GM12878 (cell line): ENCODE measurements at regions not wholly inside any gene's neighbourhood (a gene's known extent, or its start where the extent isn't known, plus 50 kb on each side); places are given as distances from the start of the nearest gene placed in this dataset.

Source experiments
- EP300 ChIP-seq, 2 experiments: fragments of 150-350 bp in 1 of 2; IDR thresholded peaks; 2 replicates each; pipeline ENCODE4 v1.6.1; 2011 to 2012; ENCODE audit warnings: low read depth in 2 of 2, low read length in 2 of 2, borderline replicate concordance in 1 of 2, improper control_type of control experiment in 1 of 2, inconsistent platforms in 1 of 2; ENCODE audit not compliant: control insufficient read depth in 1 of 2
- IRF3 ChIP-seq: fragments of 450-650 bp; IDR thresholded peaks from 2 replicates; pipeline ENCODE4 v1.6.1; 2014; ENCODE audit warnings: mild to moderate bottlenecking
- POLR2A ChIP-seq: IDR thresholded peaks from 2 replicates; pipeline ENCODE4 v1.6.1; 2011; ENCODE audit warnings: low read depth, mild to moderate bottlenecking, low read length
- SKIL ChIP-seq: fragments of 450-650 bp; IDR thresholded peaks from 2 replicates; pipeline ENCODE4 v1.6.1; 2017; ENCODE audit warnings: mild to moderate bottlenecking, low read depth, inconsistent platforms; ENCODE audit not compliant: poor library complexity, severe bottlenecking
- SMARCA5 ChIP-seq: fragments of 450-650 bp; IDR thresholded peaks from 2 replicates; pipeline ENCODE4 v1.6.1; 2017; ENCODE audit warnings: mild to moderate bottlenecking
- SUZ12 ChIP-seq: fragments of 200-600 bp; sonication (generic); IDR thresholded peaks from one replicate; pipeline ENCODE4 v1.6.1; 2018; ENCODE audit warnings: antibody characterized with exemption, mild to moderate bottlenecking; ENCODE audit not compliant: unreplicated experiment
- ZNF274 ChIP-seq: IDR thresholded peaks from one replicate; pipeline ENCODE4 v1.8.0; 2011; ENCODE audit not compliant: insufficient read length, insufficient read depth
- ZZZ3 ChIP-seq: IDR thresholded peaks from 2 replicates; pipeline ENCODE4 v1.6.1; 2011; ENCODE audit warnings: low read depth; ENCODE audit not compliant: control insufficient read depth, insufficient read length
- TF ChIP-seq, protein P1 (sequence below): IDR thresholded peaks from 2 replicates; pipeline ENCODE4 v1.6.1; 2012; ENCODE audit warnings: mild to moderate bottlenecking, low read depth, low read length
- TF ChIP-seq, protein P2 (sequence below), 3 experiments: IDR thresholded peaks in 2 of 3; conservative IDR thresholded peaks in 1 of 3; 2 replicates each; pipeline ENCODE4 v1.5.1; 2011; ENCODE audit warnings: low read depth in 3 of 3, low read length in 3 of 3, mild to moderate bottlenecking in 3 of 3, control low read depth in 2 of 3, moderate library complexity in 2 of 3, inconsistent platforms in 1 of 3, mixed read lengths in 1 of 3; ENCODE audit not compliant: control insufficient read depth in 2 of 3, insufficient read depth in 1 of 3; ENCODE audit errors: extremely low read depth in 1 of 3
- TF ChIP-seq, protein P3 (sequence below): IDR thresholded peaks from 2 replicates; pipeline ENCODE4 v1.6.1; 2011; ENCODE audit warnings: mild to moderate bottlenecking, low read depth, low read length, moderate library complexity; ENCODE audit not compliant: insufficient replicate concordance
- TF ChIP-seq, protein P4 (sequence below): fragments of 450-650 bp; IDR thresholded peaks from 2 replicates; pipeline ENCODE4 v1.6.1; 2017; ENCODE audit warnings: antibody characterized with exemption, mild to moderate bottlenecking, moderate library complexity

GRCh38 chr2:887639-888038 is 63.0 kb upstream of the SNTG2 start:
- TF ChIP-seq, protein P1, sequence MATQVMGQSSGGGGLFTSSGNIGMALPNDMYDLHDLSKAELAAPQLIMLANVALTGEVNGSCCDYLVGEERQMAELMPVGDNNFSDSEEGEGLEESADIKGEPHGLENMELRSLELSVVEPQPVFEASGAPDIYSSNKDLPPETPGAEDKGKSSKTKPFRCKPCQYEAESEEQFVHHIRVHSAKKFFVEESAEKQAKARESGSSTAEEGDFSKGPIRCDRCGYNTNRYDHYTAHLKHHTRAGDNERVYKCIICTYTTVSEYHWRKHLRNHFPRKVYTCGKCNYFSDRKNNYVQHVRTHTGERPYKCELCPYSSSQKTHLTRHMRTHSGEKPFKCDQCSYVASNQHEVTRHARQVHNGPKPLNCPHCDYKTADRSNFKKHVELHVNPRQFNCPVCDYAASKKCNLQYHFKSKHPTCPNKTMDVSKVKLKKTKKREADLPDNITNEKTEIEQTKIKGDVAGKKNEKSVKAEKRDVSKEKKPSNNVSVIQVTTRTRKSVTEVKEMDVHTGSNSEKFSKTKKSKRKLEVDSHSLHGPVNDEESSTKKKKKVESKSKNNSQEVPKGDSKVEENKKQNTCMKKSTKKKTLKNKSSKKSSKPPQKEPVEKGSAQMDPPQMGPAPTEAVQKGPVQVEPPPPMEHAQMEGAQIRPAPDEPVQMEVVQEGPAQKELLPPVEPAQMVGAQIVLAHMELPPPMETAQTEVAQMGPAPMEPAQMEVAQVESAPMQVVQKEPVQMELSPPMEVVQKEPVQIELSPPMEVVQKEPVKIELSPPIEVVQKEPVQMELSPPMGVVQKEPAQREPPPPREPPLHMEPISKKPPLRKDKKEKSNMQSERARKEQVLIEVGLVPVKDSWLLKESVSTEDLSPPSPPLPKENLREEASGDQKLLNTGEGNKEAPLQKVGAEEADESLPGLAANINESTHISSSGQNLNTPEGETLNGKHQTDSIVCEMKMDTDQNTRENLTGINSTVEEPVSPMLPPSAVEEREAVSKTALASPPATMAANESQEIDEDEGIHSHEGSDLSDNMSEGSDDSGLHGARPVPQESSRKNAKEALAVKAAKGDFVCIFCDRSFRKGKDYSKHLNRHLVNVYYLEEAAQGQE: no peak
- TF ChIP-seq, protein P2, sequence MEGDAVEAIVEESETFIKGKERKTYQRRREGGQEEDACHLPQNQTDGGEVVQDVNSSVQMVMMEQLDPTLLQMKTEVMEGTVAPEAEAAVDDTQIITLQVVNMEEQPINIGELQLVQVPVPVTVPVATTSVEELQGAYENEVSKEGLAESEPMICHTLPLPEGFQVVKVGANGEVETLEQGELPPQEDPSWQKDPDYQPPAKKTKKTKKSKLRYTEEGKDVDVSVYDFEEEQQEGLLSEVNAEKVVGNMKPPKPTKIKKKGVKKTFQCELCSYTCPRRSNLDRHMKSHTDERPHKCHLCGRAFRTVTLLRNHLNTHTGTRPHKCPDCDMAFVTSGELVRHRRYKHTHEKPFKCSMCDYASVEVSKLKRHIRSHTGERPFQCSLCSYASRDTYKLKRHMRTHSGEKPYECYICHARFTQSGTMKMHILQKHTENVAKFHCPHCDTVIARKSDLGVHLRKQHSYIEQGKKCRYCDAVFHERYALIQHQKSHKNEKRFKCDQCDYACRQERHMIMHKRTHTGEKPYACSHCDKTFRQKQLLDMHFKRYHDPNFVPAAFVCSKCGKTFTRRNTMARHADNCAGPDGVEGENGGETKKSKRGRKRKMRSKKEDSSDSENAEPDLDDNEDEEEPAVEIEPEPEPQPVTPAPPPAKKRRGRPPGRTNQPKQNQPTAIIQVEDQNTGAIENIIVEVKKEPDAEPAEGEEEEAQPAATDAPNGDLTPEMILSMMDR (IDR thresholded peaks at IDR 0.05 in 2 of 3, conservative IDR thresholded peaks at IDR 0.05 in 1 of 3; ENCODE audit: control insufficient read depth in 2 of 3, extremely low read depth in 1 of 3, insufficient read depth in 1 of 3, low read depth in 3 of 3, low read length in 3 of 3): no peak
- TF ChIP-seq EP300 (IDR thresholded peaks at IDR 0.05; ENCODE audit: borderline replicate concordance in 1 of 2, control insufficient read depth in 1 of 2, low read depth in 2 of 2, low read length in 2 of 2) (no peak), ZZZ3 (no peak), SMARCA5 (no peak), POLR2A (no peak), IRF3 (no peak), ZNF274 (no peak), SUZ12 (no peak), SKIL (no peak)
- TF ChIP-seq, protein P3, sequence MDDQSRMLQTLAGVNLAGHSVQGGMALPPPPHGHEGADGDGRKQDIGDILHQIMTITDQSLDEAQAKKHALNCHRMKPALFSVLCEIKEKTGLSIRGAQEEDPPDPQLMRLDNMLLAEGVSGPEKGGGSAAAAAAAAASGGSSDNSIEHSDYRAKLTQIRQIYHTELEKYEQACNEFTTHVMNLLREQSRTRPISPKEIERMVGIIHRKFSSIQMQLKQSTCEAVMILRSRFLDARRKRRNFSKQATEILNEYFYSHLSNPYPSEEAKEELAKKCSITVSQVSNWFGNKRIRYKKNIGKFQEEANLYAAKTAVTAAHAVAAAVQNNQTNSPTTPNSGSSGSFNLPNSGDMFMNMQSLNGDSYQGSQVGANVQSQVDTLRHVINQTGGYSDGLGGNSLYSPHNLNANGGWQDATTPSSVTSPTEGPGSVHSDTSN: no peak
- TF ChIP-seq, protein P4, sequence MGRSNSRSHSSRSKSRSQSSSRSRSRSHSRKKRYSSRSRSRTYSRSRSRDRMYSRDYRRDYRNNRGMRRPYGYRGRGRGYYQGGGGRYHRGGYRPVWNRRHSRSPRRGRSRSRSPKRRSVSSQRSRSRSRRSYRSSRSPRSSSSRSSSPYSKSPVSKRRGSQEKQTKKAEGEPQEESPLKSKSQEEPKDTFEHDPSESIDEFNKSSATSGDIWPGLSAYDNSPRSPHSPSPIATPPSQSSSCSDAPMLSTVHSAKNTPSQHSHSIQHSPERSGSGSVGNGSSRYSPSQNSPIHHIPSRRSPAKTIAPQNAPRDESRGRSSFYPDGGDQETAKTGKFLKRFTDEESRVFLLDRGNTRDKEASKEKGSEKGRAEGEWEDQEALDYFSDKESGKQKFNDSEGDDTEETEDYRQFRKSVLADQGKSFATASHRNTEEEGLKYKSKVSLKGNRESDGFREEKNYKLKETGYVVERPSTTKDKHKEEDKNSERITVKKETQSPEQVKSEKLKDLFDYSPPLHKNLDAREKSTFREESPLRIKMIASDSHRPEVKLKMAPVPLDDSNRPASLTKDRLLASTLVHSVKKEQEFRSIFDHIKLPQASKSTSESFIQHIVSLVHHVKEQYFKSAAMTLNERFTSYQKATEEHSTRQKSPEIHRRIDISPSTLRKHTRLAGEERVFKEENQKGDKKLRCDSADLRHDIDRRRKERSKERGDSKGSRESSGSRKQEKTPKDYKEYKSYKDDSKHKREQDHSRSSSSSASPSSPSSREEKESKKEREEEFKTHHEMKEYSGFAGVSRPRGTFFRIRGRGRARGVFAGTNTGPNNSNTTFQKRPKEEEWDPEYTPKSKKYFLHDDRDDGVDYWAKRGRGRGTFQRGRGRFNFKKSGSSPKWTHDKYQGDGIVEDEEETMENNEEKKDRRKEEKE: no peak
